ENCODE measurements at regions not wholly inside any gene's neighbourhood (a gene's known extent, or its start where the extent isn't known, plus 50 kb on each side); places are given as distances from the start of the nearest gene placed in this dataset.

- in situ Hi-C loops (cut with MboI; ENCODE audit: low sequenced_read_pairs), result no loop called here
- Histone ChIP-seq H3K36me3 (ENCODE audit: control insufficient read depth, insufficient read depth, low read length) (no peaks in the 10 kb centered on the region), H3K9me3 (ENCODE audit: control insufficient read depth, insufficient read depth, low read length) (no peaks in the 10 kb centered on the region), H4K91ac (ENCODE audit: insufficient read depth, low read depth, low read length) (no peak overlapping the region), H3K18ac (ENCODE audit: low read depth, low read length) (no peak overlapping the region), H2BK5ac (ENCODE audit: low read depth, low read length, poor library complexity, severe bottlenecking) (no peak overlapping the region), H2BK120ac (ENCODE audit: low read depth, low read length) (no peak overlapping the region), H4K5ac (ENCODE audit: low read depth, low read length) (no peak overlapping the region), H2AK9ac (replicated peaks; ENCODE audit: low read depth, low read length, poor library complexity) (no peak overlapping the region), H3K79me1 (ENCODE audit: low read depth in 1 of 2, low read length in 2 of 2) (no peaks in the 10 kb centered on the region), H3K27me3 (ENCODE audit: control insufficient read depth, insufficient read depth, low read length) (no peaks in the 10 kb centered on the region), H2AK5ac (ENCODE audit: low read depth, low read length) (0 out of 2 replicates have a peak overlapping the region, but pooled peaks have one; percentile 20), H4K20me1 (ENCODE audit: insufficient read depth, low read length) (no peaks in the 10 kb centered on the region), H2BK20ac (ENCODE audit: low read depth, low read length) (no peak overlapping the region), H3K9ac (ENCODE audit: low read depth, low read length) (no peak overlapping the region), H3K4me3 (ENCODE audit: insufficient read depth, low read depth, low read length) (no peak overlapping the region), H3K9me1 (ENCODE audit: insufficient read depth, low read length) (peaks cover 3% of the 10 kb centered on the region; the same call in 1 of the 2 replicates), H3K27ac (ENCODE audit: insufficient read depth, low read length) (no peak overlapping the region), H3K4me2 (ENCODE audit: low read depth, low read length) (no peak overlapping the region), H3K23ac (ENCODE audit: low read depth, low read length) (no peak overlapping the region), H3K56ac (ENCODE audit: extremely low read depth, insufficient read depth, low read length) (no peak overlapping the region), H4K8ac (ENCODE audit: low read depth in 2 of 2, low read length in 2 of 2) (no peak overlapping the region), H2AFZ (replicated peaks; ENCODE audit: low read length, poor library complexity) (no peak overlapping the region), H3K4ac (ENCODE audit: low read depth, low read length) (no peak overlapping the region), H2BK15ac (ENCODE audit: low read depth, low read length) (no peak overlapping the region), H3K14ac (replicated peaks; ENCODE audit: low read depth, low read length) (no peak overlapping the region), H3K4me1 (ENCODE audit: control insufficient read depth, insufficient read depth, low read length) (peaks cover 24% of the 10 kb centered on the region)
- WGBS, 2 experiments (ENCODE audit: extremely low coverage in 2 of 2, insufficient read length in 1 of 2), result 95% methylated on average over 4 of the region's 11 CpGs; no CpG with 5 or more reads in 1 of the 2 experiments
- dilution Hi-C loops (cut with HindIII; ENCODE audit: low sequenced_read_pairs, unreplicated experiment), result no loop called here
- ATAC-seq (ENCODE audit: low read depth), result no peak
- no TSS peak for BruUV-seq (replicated peaks)
- CTCF ChIA-PET, result no interaction called here
- intact Hi-C loops (cut with micrococcal nuclease), result loop anchor here (5.0 kb wide), 2 partner anchors 62 to 258 kb away; no protein-coding TSS in a partner anchor
- no peak for DNase-seq
- POLR2A ChIA-PET (ENCODE audit: unreplicated experiment), result no interaction called here
- no peak for TF ChIP-seq MAZ (IDR thresholded peaks at IDR 0.05; ENCODE audit: borderline replicate concordance, low read depth, low read length)
- TF ChIP-seq POLR2A (IDR thresholded peaks at IDR 0.05; ENCODE audit: low read depth, low read length), result no peak
- no peak for TF ChIP-seq CEBPB (IDR thresholded peaks at IDR 0.05; ENCODE audit: low read depth, low read length)
- no peak for TF ChIP-seq RCOR1 (IDR thresholded peaks at IDR 0.05; ENCODE audit: insufficient replicate concordance, low read length)
- TF ChIP-seq FOS (IDR thresholded peaks at IDR 0.05; ENCODE audit: low read depth, low read length), result no peak
These were observed 65.3 kb upstream of the ZNF217 start for GRCh38 chr20:53658973-53659372.

Data from IMR-90 (cell line).